DND-41 (cell line): ENCODE measurements at regions not wholly inside any gene's neighbourhood (a gene's known extent, or its start where the extent isn't known, plus 50 kb on each side); places are given as distances from the start of the nearest gene placed in this dataset.

ENCODE experiments used
- ATAC-seq: fragments of 200-7000 bp; cut with Tn5 transposase; 3 replicates; pipeline ENCODE4 v1.9.1; 2021; ENCODE audit warnings: low read depth; ENCODE audit not compliant: insufficient read depth
- DNase-seq: peaks from one replicate; pipeline ENCODE4 v3.0.0-alpha.2; 2020
- H2AFZ ChIP-seq: 2 replicates; pipeline ENCODE4 v1.6.0; 2012; ENCODE audit warnings: low read depth, low read length
- H3K27ac ChIP-seq: 2 replicates; pipeline ENCODE4 v1.5.1; 2012; ENCODE audit warnings: low read length, inconsistent platforms
- H3K27me3 ChIP-seq: fragments of 200-600 bp; sonication (generic); 2 replicates; pipeline ENCODE4 v1.6.0; 2012; ENCODE audit warnings: low read length, mild to moderate bottlenecking, inconsistent platforms; ENCODE audit not compliant: insufficient read depth, poor library complexity
- H3K36me3 ChIP-seq: 2 replicates; pipeline ENCODE4 v1.5.1; 2012; ENCODE audit warnings: low read length, inconsistent platforms; ENCODE audit not compliant: insufficient read depth
- H3K4me1 ChIP-seq: 2 replicates; pipeline ENCODE4 v1.5.1; 2012; ENCODE audit warnings: mild to moderate bottlenecking, low read length; ENCODE audit not compliant: insufficient read depth
- H3K4me2 ChIP-seq: 2 replicates; pipeline ENCODE4 v1.6.0; 2012; ENCODE audit warnings: mild to moderate bottlenecking, moderate library complexity, low read length, inconsistent platforms; ENCODE audit not compliant: insufficient read depth
- H3K4me3 ChIP-seq, 2 experiments: fragments of 200-600 bp in 1 of 2; shearing (Covaris generic) in 1 of 2; 2 replicates each; pipeline ENCODE4 v1.5.1; 2012 to 2016; ENCODE audit warnings: inconsistent platforms in 2 of 2, low read length in 2 of 2, mild to moderate bottlenecking in 2 of 2, low read depth in 1 of 2, moderate library complexity in 1 of 2
- H3K79me2 ChIP-seq: 2 replicates; pipeline ENCODE4 v1.6.0; 2012; ENCODE audit warnings: low read length, inconsistent platforms; ENCODE audit not compliant: insufficient read depth
- H3K9ac ChIP-seq: 2 replicates; pipeline ENCODE4 v1.6.0; 2012; ENCODE audit warnings: low read depth, mild to moderate bottlenecking, inconsistent platforms, low read length, moderate library complexity
- H3K9me3 ChIP-seq: 2 replicates; pipeline ENCODE4 v1.5.1; 2012; ENCODE audit warnings: low read length, moderate library complexity, mild to moderate bottlenecking, inconsistent platforms; ENCODE audit not compliant: insufficient read depth, severe bottlenecking
- H4K20me1 ChIP-seq: 2 replicates; pipeline ENCODE4 v1.6.0; 2012; ENCODE audit warnings: low read length; ENCODE audit not compliant: insufficient read depth
- EZH2 ChIP-seq: IDR thresholded peaks from 3 replicates; pipeline ENCODE4 v1.6.1; 2012; ENCODE audit warnings: borderline replicate concordance, low read depth, mild to moderate bottlenecking, moderate library complexity, low read length, inconsistent platforms; ENCODE audit not compliant: severe bottlenecking
- TF ChIP-seq, protein P1 (sequence below): IDR thresholded peaks from 2 replicates; pipeline ENCODE4 v1.5.1; 2012; ENCODE audit warnings: borderline replicate concordance, low read length, moderate library complexity, mild to moderate bottlenecking; ENCODE audit not compliant: poor library complexity, severe bottlenecking; ENCODE audit errors: extremely low read depth

DNA sequence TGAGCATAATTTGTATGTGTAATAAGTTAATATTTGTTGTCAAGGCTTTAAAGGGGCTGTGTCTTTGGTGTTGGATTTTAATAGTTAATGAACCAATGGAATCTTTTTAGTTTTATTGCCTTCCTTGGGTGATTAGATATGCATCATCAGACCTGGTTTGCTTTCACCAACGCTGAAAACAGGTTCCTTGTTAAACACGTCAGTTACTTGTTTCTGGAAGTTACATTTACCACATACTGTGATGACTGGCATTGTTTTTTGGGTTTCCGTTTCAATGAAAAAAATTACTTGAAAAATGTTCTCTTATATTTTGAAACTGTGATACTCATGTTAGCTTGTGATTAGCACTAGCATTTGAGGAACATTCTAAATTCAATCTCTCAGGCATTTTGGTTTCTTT lies 58.6 kb upstream of the RNF144B start:
- H3K4me2 ChIP-seq: no peak overlapping the region
- no peaks in the 10 kb centered on the region for H3K79me2 ChIP-seq
- H3K4me1 ChIP-seq: no peaks in the 10 kb centered on the region
- peaks cover 4% of the 10 kb centered on the region for H3K27me3 ChIP-seq
- no peaks in the 10 kb centered on the region for H4K20me1 ChIP-seq
- H2AFZ ChIP-seq: no peak overlapping the region
- H3K9ac ChIP-seq: no peak overlapping the region
- H3K9me3 ChIP-seq: no peaks in the 10 kb centered on the region
- H3K36me3 ChIP-seq: no peaks in the 10 kb centered on the region
- no peak for DNase-seq
- no peak overlapping the region for H3K4me3 ChIP-seq
- TF ChIP-seq, protein P1, sequence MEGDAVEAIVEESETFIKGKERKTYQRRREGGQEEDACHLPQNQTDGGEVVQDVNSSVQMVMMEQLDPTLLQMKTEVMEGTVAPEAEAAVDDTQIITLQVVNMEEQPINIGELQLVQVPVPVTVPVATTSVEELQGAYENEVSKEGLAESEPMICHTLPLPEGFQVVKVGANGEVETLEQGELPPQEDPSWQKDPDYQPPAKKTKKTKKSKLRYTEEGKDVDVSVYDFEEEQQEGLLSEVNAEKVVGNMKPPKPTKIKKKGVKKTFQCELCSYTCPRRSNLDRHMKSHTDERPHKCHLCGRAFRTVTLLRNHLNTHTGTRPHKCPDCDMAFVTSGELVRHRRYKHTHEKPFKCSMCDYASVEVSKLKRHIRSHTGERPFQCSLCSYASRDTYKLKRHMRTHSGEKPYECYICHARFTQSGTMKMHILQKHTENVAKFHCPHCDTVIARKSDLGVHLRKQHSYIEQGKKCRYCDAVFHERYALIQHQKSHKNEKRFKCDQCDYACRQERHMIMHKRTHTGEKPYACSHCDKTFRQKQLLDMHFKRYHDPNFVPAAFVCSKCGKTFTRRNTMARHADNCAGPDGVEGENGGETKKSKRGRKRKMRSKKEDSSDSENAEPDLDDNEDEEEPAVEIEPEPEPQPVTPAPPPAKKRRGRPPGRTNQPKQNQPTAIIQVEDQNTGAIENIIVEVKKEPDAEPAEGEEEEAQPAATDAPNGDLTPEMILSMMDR: no peak
- no peak for TF ChIP-seq EZH2
- ATAC-seq: no peak
- no peak overlapping the region for H3K27ac ChIP-seq

DNA sequence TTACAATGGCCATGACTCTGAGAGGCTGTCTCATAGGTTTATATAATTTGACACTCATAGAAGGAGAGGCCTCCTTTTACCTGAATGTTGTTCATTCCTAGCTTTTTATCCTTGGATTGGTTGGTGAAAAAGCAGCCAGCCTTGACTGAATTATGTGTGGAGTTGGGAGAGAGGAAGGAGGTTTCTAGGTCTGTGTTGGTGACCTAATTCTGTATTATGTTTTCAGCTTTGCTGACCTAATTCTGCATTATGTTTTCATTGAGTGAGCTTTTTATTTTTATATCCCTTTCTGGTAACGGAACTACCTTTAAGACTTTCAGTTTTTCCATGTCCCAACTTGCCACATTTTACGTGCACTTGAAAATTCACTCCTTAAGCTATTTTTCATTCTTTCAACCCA lies 59.1 kb upstream of the RNF144B start:
- Histone ChIP-seq H3K27me3 (peaks cover 4% of the 10 kb centered on the region), H2AFZ (no peak overlapping the region), H3K9me3 (no peaks in the 10 kb centered on the region), H3K4me2 (no peak overlapping the region), H3K4me3 (no peak overlapping the region), H3K9ac (no peak overlapping the region), H3K36me3 (no peaks in the 10 kb centered on the region), H3K27ac (no peak overlapping the region), H4K20me1 (no peaks in the 10 kb centered on the region), H3K79me2 (no peaks in the 10 kb centered on the region), H3K4me1 (no peaks in the 10 kb centered on the region)
- no peak for TF ChIP-seq EZH2
- TF ChIP-seq, protein P1: no peak
- DNase-seq (no peak), ATAC-seq (no peak)

DNA sequence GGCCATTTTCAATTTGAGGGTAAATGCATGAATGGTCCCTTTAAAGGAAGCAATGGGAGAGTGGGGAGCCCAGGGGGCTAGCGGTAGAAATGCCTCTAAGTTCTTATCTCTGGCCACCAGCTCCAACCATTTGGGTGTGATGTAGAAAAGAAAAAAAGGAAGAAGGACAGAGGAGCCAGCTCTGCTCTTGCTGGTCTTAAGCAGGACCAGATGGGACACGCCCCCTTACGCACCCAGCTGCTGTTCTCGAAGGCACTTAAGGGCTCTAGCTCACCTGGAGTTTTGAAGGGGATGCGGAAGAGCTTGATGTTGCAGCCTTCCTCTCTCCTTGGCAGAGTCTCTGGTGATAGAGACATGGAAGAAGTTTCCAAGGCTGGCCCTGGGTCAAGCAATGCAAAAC lies 59.5 kb upstream of the RNF144B start:
- Histone ChIP-seq H3K4me1 (no peaks in the 10 kb centered on the region), H3K27ac (no peak overlapping the region), H3K9me3 (no peaks in the 10 kb centered on the region)

More for the DNA sequence above, 59.5 kb upstream of the RNF144B start:
- Histone ChIP-seq H3K79me2 (no peaks in the 10 kb centered on the region), H3K9ac (no peak overlapping the region), H3K27me3 (peaks cover 4% of the 10 kb centered on the region), H3K4me3 (no peak overlapping the region), H3K4me2 (no peak overlapping the region), H4K20me1 (no peaks in the 10 kb centered on the region), H3K36me3 (no peaks in the 10 kb centered on the region), H2AFZ (no peak overlapping the region)
- DNase-seq: no peak
- TF ChIP-seq, protein P1: no peak
- TF ChIP-seq EZH2: no peak
- no peak for ATAC-seq
